ENCODE measurements at regions not wholly inside any gene's neighbourhood (a gene's known extent, or its start where the extent isn't known, plus 50 kb on each side); places are given as distances from the start of the nearest gene placed in this dataset.

- no peak overlapping the region for H3K9ac ChIP-seq (ENCODE audit: insufficient read depth, low read depth, low read length)
- no peak overlapping the region for H3K4me3 ChIP-seq (replicated peaks in 1 of 3; ENCODE audit: insufficient read depth in 1 of 3, low read depth in 2 of 3, low read length in 3 of 3)
- ChIA-PET CTCF (ENCODE audit: low intra/inter-chr PET ratio, low total read pairs) (no interaction called here), POLR2A (no interaction called here)
- no peak overlapping the region for H3K4me2 ChIP-seq (ENCODE audit: low read depth, low read length)
- no peak overlapping the region for H2AFZ ChIP-seq (ENCODE audit: low read length)
- no peak overlapping the region for H3K27ac ChIP-seq (ENCODE audit: extremely low read length, insufficient read depth, low read length)
- peaks cover 1 to 7% of the 10 kb centered on the region in 2 experiments; a peak in 2 of 5 replicates for H3K27me3 ChIP-seq (ENCODE audit: control insufficient read depth in 1 of 2, insufficient read depth in 2 of 2, low read length in 2 of 2)
- TF ChIP-seq THYN1 (CRISPR knock-in tag; IDR thresholded peaks at IDR 0.05; ENCODE audit: borderline replicate concordance, low read depth) = no peak
- TF ChIP-seq ZSCAN5A (CRISPR knock-in tag; IDR thresholded peaks at IDR 0.05; ENCODE audit: borderline replicate concordance) = no peak
- TF ChIP-seq U2AF2 (IDR thresholded peaks at IDR 0.05; ENCODE audit: low read depth, low read length) = no peak
- TF ChIP-seq ZNF549 (CRISPR knock-in tag; IDR thresholded peaks at IDR 0.05) = no peak
- TF ChIP-seq DNMT3B (CRISPR knock-in tag; conservative IDR thresholded peaks at IDR 0.05) = no peak
- no peak for TF ChIP-seq GZF1 (CRISPR knock-in tag; IDR thresholded peaks at IDR 0.05)
- no peak for TF ChIP-seq RERE (CRISPR knock-in tag; IDR thresholded peaks at IDR 0.05; ENCODE audit: low read depth)
- TF ChIP-seq ZSCAN31 (CRISPR knock-in tag; IDR thresholded peaks at IDR 0.05; ENCODE audit: low read depth) = no peak
- TF ChIP-seq GLI4 (CRISPR knock-in tag; IDR thresholded peaks at IDR 0.05; ENCODE audit: borderline replicate concordance) = no peak
- no peak for TF ChIP-seq ZNF772 (CRISPR knock-in tag; IDR thresholded peaks at IDR 0.05)
- no peak for TF ChIP-seq RELA (CRISPR knock-in tag; IDR thresholded peaks at IDR 0.05)
- no peaks in the 10 kb centered on the region for H3K36me3 ChIP-seq (replicated peaks in 1 of 2; ENCODE audit: control insufficient read depth in 1 of 2, insufficient read depth in 2 of 2, low read length in 2 of 2)
- no peak for DNase-seq (ENCODE audit: low spot score)
- H3K4me1 ChIP-seq (ENCODE audit: insufficient read depth, low read length) = no peaks in the 10 kb centered on the region
- WGBS (ENCODE audit: low lambda C conversion rate) = 29% methylated on average over 6 of the region's 6 CpGs
- H3K9me3 ChIP-seq (ENCODE audit: low read length) = peaks cover 13% of the 10 kb centered on the region; the same call in 1 of the 2 replicates
- no TSS peak for BruUV-seq (replicated peaks)
- H3K79me2 ChIP-seq (ENCODE audit: insufficient read depth, low read length) = no peaks in the 10 kb centered on the region
- intact Hi-C loops (cut with micrococcal nuclease; ENCODE audit: unreplicated experiment) (no loop called here), in situ Hi-C loops (cut with HindIII; ENCODE audit: extremely low pct_ligation_motif_present, low pct_unique_long_range_greater_than_20kb) (no loop called here)
- ATAC-seq = no peak
- no peaks in the 10 kb centered on the region for H4K20me1 ChIP-seq (ENCODE audit: insufficient read depth, low read length)
- no peak for FAIRE-seq
These were observed 292.0 kb upstream of the TNRC6C start for GRCh38 chr17:77666462-77666861.

Measured in HepG2 (cell line).